GM12875 (cell line): ENCODE measurements at regions not wholly inside any gene's neighbourhood (a gene's known extent, or its start where the extent isn't known, plus 50 kb on each side); places are given as distances from the start of the nearest gene placed in this dataset.

Experiments used
- H3K4me3 ChIP-seq: one replicate; pipeline ENCODE4 v1.5.1; 2011; ENCODE audit warnings: low read depth, low read length, control low read depth
- TF ChIP-seq, protein P1 (sequence below): IDR thresholded peaks from 2 replicates; pipeline ENCODE4 v1.5.1; 2011; ENCODE audit warnings: low read depth, mild to moderate bottlenecking, control low read depth, inconsistent platforms, low read length, moderate library complexity, borderline replicate concordance; ENCODE audit not compliant: insufficient read depth

DNA sequence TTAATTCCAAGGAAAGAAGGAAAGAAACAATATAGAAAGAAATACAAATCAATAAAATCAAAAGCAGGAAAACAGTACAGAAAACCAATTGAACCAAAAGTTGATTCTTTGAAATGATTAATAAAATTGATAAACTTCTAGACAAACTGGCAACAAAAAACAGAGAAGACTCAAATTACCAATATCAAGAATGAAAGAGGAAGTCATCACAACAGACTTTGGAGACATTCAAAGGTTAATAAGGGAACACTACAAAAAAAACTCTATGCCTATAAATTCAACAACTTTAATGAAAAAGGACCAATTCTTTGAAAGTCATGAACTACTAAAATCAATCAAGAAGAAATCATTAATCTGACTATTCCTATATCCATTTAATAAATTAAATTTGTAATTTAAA lies 329.3 kb upstream of the NR5A2 start:
- H3K4me3 ChIP-seq: no peak overlapping the region
- TF ChIP-seq, protein P1, sequence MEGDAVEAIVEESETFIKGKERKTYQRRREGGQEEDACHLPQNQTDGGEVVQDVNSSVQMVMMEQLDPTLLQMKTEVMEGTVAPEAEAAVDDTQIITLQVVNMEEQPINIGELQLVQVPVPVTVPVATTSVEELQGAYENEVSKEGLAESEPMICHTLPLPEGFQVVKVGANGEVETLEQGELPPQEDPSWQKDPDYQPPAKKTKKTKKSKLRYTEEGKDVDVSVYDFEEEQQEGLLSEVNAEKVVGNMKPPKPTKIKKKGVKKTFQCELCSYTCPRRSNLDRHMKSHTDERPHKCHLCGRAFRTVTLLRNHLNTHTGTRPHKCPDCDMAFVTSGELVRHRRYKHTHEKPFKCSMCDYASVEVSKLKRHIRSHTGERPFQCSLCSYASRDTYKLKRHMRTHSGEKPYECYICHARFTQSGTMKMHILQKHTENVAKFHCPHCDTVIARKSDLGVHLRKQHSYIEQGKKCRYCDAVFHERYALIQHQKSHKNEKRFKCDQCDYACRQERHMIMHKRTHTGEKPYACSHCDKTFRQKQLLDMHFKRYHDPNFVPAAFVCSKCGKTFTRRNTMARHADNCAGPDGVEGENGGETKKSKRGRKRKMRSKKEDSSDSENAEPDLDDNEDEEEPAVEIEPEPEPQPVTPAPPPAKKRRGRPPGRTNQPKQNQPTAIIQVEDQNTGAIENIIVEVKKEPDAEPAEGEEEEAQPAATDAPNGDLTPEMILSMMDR: no peak

DNA sequence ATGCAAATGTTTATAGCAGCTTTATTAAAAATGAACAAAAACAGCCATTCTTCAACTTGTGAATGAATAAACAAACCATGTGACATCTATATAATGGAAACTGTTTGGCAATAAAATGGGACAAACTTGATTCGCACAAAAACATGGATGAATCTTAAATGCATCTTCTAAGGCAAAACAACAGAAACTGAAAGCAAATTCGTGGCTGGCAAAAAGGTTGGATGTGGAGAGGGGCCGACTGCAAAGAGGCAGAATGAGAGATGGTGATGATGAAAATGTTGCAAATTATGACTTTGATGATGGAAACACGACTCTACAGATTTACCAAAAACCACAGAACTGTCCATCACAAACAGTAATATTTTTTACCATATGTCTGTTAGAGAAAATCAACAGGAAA lies 327.0 kb upstream of the NR5A2 start:
- no peak overlapping the region for H3K4me3 ChIP-seq

DNA sequence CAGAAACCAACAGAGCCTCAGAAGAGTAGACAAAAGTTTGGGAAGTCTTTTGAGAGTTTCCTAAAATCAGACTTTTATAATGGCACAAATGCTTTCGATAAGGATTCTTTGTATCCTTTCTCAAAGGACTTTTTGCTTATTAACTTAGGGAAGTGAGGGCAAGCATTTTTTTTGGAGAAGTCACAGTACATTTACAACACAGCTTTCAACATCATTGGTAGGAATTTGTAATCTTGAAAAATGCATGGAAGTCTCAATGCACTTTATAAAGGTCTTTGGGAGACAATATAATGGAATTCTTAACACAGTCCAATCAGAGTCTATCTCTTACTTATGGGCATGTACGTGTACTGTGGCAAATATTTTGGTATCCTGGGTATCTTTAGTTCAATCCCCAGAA lies 325.8 kb upstream of the NR5A2 start:
- TF ChIP-seq, protein P1: no peak
- no peak overlapping the region for H3K4me3 ChIP-seq

More for the DNA sequence above, 327.0 kb upstream of the NR5A2 start:
- TF ChIP-seq, protein P1: no peak

DNA sequence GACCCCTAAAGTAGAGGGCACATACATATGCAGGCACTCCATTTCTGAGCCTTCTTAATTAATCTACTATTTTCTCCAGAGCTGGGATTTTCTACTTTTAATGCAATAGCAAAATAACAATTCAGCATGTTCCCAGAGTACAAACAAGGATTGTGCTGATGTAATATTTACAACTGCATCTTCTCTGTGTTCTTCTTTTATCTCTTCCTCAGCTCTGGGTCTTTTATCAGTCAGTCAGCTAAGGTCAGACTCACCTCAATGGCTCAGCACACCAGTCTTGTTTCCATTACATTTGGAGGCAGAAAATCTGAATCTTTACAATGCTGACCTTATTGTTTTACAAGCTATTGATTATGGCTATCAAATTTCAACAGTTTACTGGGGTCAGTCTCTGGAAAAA lies 323.3 kb upstream of the NR5A2 start:
- H3K4me3 ChIP-seq: no peak overlapping the region
- TF ChIP-seq, protein P1: no peak

- TF ChIP-seq, protein P1: no peak
- H3K4me3 ChIP-seq: no peak overlapping the region
These were observed 321.7 kb upstream of the NR5A2 start for GRCh38 chr1:199705825-199706224.

GRCh38 chr1:199706826-199707606 lies 320.5 kb upstream of the NR5A2 start:
- TF ChIP-seq, protein P1: no peak

GRCh38 chr1:199710974-199711373 lies 316.5 kb upstream of the NR5A2 start:
- H3K4me3 ChIP-seq: no peak overlapping the region

More at GRCh38 chr1:199706826-199707606, 320.5 kb upstream of the NR5A2 start:
- no peak overlapping the region for H3K4me3 ChIP-seq

More at GRCh38 chr1:199710974-199711373, 316.5 kb upstream of the NR5A2 start:
- TF ChIP-seq, protein P1: no peak
